ENCODE measurements at regions not wholly inside any gene's neighbourhood (a gene's known extent, or its start where the extent isn't known, plus 50 kb on each side); places are given as distances from the start of the nearest gene placed in this dataset.

DNA sequence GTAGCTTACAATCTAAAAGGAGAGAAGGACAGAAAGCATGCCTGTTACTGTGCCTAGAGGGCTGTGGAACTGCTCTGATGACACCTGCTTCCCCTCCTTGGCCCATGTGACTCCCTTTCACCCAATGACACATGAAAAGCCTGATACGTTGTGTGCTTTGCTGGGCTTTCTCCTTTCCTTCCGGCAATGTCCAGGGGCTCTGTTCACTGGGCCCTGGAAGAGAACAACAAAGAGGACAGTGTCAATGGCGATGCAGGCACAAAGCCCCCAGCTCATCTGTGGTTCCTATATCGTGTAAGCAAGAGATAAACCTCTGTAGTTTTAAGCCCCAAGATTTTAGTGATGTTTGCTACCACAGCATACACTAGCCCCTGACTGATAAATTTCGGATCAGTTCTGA is 306.1 kb downstream of the ABCC12 start:
- peaks cover 2% of the 10 kb centered on the region for H3K9me3 Mint-ChIP-seq (ENCODE audit: low read depth)
- no peaks in the 10 kb centered on the region for H3K36me3 Mint-ChIP-seq (ENCODE audit: insufficient read depth)
- no peak overlapping the region for H3K4me3 Mint-ChIP-seq (ENCODE audit: low read depth)
- TF ChIP-seq, protein P1, sequence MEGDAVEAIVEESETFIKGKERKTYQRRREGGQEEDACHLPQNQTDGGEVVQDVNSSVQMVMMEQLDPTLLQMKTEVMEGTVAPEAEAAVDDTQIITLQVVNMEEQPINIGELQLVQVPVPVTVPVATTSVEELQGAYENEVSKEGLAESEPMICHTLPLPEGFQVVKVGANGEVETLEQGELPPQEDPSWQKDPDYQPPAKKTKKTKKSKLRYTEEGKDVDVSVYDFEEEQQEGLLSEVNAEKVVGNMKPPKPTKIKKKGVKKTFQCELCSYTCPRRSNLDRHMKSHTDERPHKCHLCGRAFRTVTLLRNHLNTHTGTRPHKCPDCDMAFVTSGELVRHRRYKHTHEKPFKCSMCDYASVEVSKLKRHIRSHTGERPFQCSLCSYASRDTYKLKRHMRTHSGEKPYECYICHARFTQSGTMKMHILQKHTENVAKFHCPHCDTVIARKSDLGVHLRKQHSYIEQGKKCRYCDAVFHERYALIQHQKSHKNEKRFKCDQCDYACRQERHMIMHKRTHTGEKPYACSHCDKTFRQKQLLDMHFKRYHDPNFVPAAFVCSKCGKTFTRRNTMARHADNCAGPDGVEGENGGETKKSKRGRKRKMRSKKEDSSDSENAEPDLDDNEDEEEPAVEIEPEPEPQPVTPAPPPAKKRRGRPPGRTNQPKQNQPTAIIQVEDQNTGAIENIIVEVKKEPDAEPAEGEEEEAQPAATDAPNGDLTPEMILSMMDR (IDR thresholded peaks at IDR 0.05; ENCODE audit: unreplicated experiment): no peak
- DNase-seq (ENCODE audit: low spot score, unreplicated experiment): no peak
- peaks cover 24% of the 10 kb centered on the region for H3K4me1 Mint-ChIP-seq (ENCODE audit: low read depth)
- no peak overlapping the region for H3K27ac Mint-ChIP-seq
- H3K27me3 Mint-ChIP-seq: no peaks in the 10 kb centered on the region

DNA sequence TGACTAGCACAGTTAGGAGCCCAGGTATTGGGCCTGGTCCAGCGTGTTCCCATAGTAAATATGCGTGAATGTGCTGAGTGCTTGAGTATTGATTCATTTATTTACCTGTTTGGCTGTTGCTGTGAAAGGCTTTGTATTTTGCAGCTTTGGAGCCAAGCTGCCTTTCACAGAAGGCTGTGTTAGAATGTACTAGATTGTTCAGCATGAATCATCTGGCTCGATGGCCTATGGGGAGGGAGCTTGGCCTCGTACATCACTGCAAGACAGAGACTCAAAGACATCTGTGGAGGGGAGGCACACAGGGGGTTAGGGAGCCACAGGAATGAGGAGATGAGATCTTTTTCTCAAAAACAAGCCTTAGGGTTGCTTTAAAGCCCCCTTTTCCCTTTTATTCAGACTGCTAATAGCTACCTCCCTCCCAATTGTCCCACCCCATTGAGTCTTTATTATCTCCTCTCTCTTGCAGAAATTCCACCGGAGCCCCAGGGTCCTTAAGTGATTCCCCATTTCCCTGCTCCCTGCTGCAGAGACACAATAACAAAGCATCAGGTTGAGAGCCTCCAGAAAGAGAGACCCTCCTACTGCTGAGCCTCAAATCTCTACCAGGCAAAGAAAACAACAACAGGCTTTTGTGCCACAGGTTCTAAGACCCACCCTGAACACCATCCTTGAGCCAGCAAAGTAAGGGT is 307.2 kb downstream of the ABCC12 start:
- no peaks in the 10 kb centered on the region for H3K27me3 Mint-ChIP-seq

DNA sequence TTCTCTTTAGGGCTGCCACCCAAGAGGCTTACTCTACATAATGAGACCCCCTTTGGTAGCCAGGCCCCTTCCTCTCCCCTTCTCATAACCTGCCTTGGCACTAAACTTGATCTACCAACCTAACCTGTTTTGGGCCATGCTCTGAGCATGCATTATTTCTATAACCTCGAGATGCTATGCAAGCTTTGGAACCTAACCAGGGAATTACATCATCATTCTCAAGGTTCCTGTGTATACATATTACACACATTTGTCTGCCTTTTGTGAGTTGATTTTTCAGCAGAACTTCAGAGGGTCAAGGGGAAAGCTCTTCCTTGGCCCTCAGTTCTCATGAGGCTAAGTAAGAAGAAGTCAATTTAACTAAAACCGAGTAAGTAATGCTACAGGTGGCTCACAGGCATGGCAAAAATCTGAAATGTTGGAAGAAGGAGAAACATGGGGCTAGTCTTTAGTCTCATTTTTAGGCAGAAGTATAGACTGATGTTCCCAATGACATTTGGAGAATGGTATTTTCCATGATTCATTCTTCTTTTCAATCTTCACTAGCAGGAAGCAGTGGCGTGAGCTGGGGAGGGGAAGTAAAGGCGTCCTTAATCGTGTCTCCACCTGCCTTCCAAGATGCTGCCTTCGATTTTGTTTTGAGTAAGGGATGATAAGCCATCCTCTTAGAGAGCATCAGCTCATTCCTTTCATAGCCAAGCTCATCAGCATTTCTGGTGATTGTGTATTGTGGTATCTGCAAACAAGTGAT is 308.4 kb downstream of the ABCC12 start:
- TF ChIP-seq, protein P1 (IDR thresholded peaks at IDR 0.05; ENCODE audit: unreplicated experiment): no peak
- Mint-ChIP-seq H3K4me3 (ENCODE audit: low read depth) (no peak overlapping the region), H3K27me3 (no peaks in the 10 kb centered on the region), H3K9me3 (ENCODE audit: low read depth) (no peaks in the 10 kb centered on the region), H3K36me3 (ENCODE audit: insufficient read depth) (no peaks in the 10 kb centered on the region), H3K27ac (no peak overlapping the region), H3K4me1 (ENCODE audit: low read depth) (peaks cover 24% of the 10 kb centered on the region)
- no peak for DNase-seq (ENCODE audit: low spot score, unreplicated experiment)

More for the DNA sequence above, 307.2 kb downstream of the ABCC12 start:
- peak overlapping the region; percentile 6 for H3K27ac Mint-ChIP-seq
- DNase-seq (ENCODE audit: low spot score, unreplicated experiment): no peak
- no peaks in the 10 kb centered on the region for H3K36me3 Mint-ChIP-seq (ENCODE audit: insufficient read depth)
- TF ChIP-seq, protein P1 (IDR thresholded peaks at IDR 0.05; ENCODE audit: unreplicated experiment): no peak
- H3K9me3 Mint-ChIP-seq (ENCODE audit: low read depth): no peaks in the 10 kb centered on the region
- no peak overlapping the region for H3K4me3 Mint-ChIP-seq (ENCODE audit: low read depth)
- H3K4me1 Mint-ChIP-seq (ENCODE audit: low read depth): peaks cover 24% of the 10 kb centered on the region

DNA sequence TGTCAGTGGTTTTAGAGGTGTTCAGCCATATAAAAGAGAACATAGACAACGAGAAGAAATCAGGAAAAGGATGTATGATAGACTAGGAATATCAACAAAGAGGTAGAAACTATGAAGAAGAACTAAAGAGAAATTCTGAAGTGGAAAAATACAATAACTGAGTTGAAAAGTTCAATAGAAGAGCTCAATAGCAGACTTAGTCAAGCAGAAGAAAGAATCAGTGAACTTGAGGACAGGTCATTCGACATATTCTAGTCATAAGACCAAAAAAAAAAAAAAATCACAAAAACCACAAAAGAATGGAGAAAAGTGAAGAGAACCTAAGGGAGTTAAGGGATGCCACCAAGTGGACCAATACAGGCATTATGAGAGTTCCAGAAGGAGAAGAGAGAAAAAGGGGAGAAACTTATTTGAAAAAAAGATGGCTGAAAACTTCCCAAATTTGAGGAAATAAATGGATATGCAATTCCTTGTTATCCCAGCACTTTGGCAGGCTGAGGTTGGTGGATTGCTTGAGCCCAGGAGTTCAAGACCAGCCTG is 321.2 kb downstream of the ABCC12 start:
- Mint-ChIP-seq H3K27ac (no peak overlapping the region), H3K36me3 (ENCODE audit: insufficient read depth) (peaks cover 2% of the 10 kb centered on the region), H3K9me3 (ENCODE audit: low read depth) (peaks cover 34% of the 10 kb centered on the region), H3K4me1 (ENCODE audit: low read depth) (no peaks in the 10 kb centered on the region), H3K4me3 (ENCODE audit: low read depth) (no peak overlapping the region), H3K27me3 (no peaks in the 10 kb centered on the region)
- no peak for DNase-seq (ENCODE audit: low spot score, unreplicated experiment)
- TF ChIP-seq, protein P1 (IDR thresholded peaks at IDR 0.05; ENCODE audit: unreplicated experiment): no peak

DNA sequence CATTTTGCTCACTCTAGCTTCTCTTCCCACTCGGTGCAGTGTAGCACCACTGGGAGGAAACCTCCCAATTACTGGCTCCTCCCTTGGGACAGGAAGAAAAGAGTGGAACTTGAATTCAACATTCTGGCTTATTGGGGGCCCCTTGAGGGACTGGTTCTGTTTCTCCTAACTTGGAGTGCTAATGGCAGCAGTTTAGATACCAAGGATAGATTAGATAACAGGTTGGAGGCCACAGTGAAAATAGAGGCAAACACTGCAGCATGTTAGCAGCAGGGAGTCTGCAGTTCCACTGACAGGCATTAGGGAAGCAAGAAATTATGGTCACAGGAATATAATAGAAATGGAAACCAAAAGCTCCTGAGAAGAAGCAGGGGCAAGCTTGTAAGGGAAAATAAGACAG is 322.0 kb downstream of the ABCC12 start:
- H3K27ac Mint-ChIP-seq: no peak overlapping the region
- DNase-seq (ENCODE audit: low spot score, unreplicated experiment): no peak

More for the DNA sequence above, 322.0 kb downstream of the ABCC12 start:
- peaks cover 30% of the 10 kb centered on the region for H3K9me3 Mint-ChIP-seq (ENCODE audit: low read depth)
- no peak overlapping the region for H3K4me3 Mint-ChIP-seq (ENCODE audit: low read depth)
- TF ChIP-seq, protein P1 (IDR thresholded peaks at IDR 0.05; ENCODE audit: unreplicated experiment): no peak
- H3K4me1 Mint-ChIP-seq (ENCODE audit: low read depth): no peaks in the 10 kb centered on the region
- H3K27me3 Mint-ChIP-seq: no peaks in the 10 kb centered on the region
- peaks cover 2% of the 10 kb centered on the region for H3K36me3 Mint-ChIP-seq (ENCODE audit: insufficient read depth)

Data from progenitor cell of endocrine pancreas (in vitro differentiated cells).